Subcutaneous abdominal adipose tissue (tissue), 5 donors: ENCODE measurements at regions not wholly inside any gene's neighbourhood (a gene's known extent, or its start where the extent isn't known, plus 50 kb on each side); places are given as distances from the start of the nearest gene placed in this dataset.

ENCODE experiments used
- H3K27ac ChIP-seq: one replicate; pipeline ENCODE4 v1.7.0; 2013; ENCODE audit warnings: low read depth, mild to moderate bottlenecking, inconsistent platforms, low read length, moderate library complexity
- H3K27me3 ChIP-seq, 5 donors: one replicate each; pipeline ENCODE4 v1.7.0; 2013; ENCODE audit warnings: low read length in 5 of 5, inconsistent platforms in 1 of 5; ENCODE audit not compliant: control insufficient read depth in 5 of 5, insufficient read depth in 4 of 5
- H3K36me3 ChIP-seq, 5 donors: one replicate each; pipeline ENCODE4 v1.7.0; 2013; ENCODE audit warnings: low read length in 5 of 5; ENCODE audit not compliant: control insufficient read depth in 5 of 5, insufficient read depth in 5 of 5
- H3K4me1 ChIP-seq, 5 donors: one replicate each; pipeline ENCODE4 v1.7.0; 2013; ENCODE audit warnings: low read length in 5 of 5, mild to moderate bottlenecking in 3 of 5, moderate library complexity in 1 of 5; ENCODE audit not compliant: control insufficient read depth in 5 of 5, insufficient read depth in 5 of 5
- H3K4me3 ChIP-seq, 5 donors: one replicate each; pipeline ENCODE4 v1.7.0; 2013; ENCODE audit warnings: low read length in 5 of 5, low read depth in 1 of 5
- H3K9ac ChIP-seq, 5 donors: one replicate each; pipeline ENCODE4 v1.7.0; 2013; ENCODE audit warnings: low read length in 5 of 5, mild to moderate bottlenecking in 4 of 5, moderate library complexity in 3 of 5
- H3K9me3 ChIP-seq, 5 donors: one replicate each; pipeline ENCODE4 v1.7.0; 2013; ENCODE audit warnings: low read length in 5 of 5; ENCODE audit not compliant: control insufficient read depth in 5 of 5
- donor health status: healthy.
- donor health status: healthy.
- donor health status: healthy.
- donor health status: healthy.
- donor health status: healthy.

GRCh38 chr12:4211372-4211771 lies 62.2 kb upstream of the CCND2 start:
- H3K27me3 ChIP-seq, result peaks cover 2 to 13% (median 3%) of the 10 kb centered on the region in 5 donors
- H3K27ac ChIP-seq, result no peak overlapping the region
- peaks cover 0 to 4% (median 0%) of the 10 kb centered on the region in 5 donors for H3K4me1 ChIP-seq
- H3K4me3 ChIP-seq, result no peak overlapping the region
- no peaks in the 10 kb centered on the region for H3K9me3 ChIP-seq
- H3K36me3 ChIP-seq, result no peaks in the 10 kb centered on the region
- H3K9ac ChIP-seq, result no peak overlapping the region

DNA sequence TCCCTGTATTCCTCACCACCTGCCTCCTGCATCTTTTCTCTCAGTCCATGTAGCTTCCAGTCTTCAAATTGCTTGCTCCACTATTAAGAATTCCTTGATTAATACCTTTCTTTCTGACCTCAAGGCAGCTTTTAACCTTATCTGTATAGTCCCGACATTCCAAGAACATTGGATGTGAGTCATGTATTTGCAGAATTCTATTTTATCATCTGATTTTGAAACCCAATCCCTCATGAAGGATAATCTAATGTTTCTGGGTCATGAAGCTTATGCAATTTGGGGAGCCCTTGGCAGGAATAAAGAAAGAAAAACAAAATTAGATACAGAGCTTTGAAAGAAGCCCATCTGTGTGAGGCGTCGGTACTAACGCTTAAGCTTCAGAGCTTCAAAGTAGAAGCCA lies 63.4 kb upstream of the CCND2 start:
- no peaks in the 10 kb centered on the region for H3K9me3 ChIP-seq
- no peak overlapping the region for H3K9ac ChIP-seq
- no peak overlapping the region for H3K27ac ChIP-seq
- peaks cover 0 to 4% (median 0%) of the 10 kb centered on the region in 5 donors for H3K4me1 ChIP-seq
- H3K27me3 ChIP-seq, result peaks cover 3 to 13% (median 6%) of the 10 kb centered on the region in 5 donors
- no peaks in the 10 kb centered on the region for H3K36me3 ChIP-seq
- no peak overlapping the region for H3K4me3 ChIP-seq

DNA sequence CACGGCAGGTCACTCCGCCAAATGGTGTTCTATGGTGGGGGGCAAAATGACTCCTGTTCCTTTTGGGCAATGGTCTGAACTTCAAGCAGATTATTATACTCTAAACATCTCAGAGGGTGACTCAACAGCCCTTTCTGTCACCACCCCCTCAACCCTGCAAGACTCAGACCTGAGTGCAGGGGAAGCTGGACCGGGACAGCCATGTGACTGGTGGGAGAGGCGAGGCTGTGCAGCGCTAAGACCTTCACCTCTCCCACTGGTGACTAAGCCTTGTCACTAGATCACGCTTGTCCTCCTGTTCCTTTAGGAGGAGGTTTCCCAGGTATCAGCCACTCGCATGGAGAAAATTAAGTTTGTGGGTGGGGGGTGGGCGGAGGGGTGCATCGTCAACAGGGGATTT lies 67.1 kb upstream of the CCND2 start:
- Histone ChIP-seq H3K4me3 (no peak overlapping the region), H3K27me3 (peaks cover 3 to 13% (median 7%) of the 10 kb centered on the region in 5 donors), H3K9me3 (no peaks in the 10 kb centered on the region), H3K4me1 (peaks cover 0 to 1% (median 0%) of the 10 kb centered on the region in 5 donors), H3K27ac (no peak overlapping the region), H3K9ac (no peak overlapping the region), H3K36me3 (no peaks in the 10 kb centered on the region)

DNA sequence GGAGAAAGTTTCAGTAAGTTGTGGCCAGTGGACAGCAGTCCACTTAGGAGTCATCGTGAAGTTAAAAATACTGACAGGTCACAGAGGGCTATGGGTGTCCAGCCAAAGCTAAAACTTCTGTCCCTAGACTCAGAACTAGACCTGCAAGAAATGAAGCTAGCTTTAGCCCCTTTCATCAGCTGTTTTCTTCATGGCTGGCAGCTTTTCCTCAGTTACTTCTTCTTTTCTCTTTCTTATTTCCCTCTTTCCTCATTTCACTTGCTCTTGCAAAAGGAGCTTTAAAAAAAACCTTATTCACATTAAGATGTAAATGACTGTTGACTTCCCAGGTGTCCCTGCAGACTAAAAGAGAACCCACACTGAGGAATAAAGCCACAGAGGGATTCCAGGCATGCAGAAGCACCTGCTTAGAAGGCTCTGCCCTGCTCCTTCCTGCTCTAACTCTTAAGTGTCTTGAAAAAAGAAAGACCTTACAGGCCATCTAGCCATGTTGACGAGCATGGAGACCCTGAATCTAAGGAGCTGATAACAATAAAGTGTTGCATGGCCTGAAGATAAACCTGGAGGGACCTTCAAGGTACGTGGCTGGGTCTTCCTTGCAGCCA lies 69.7 kb upstream of the CCND2 start:
- H3K27ac ChIP-seq, result no peak overlapping the region
- peaks cover 5 to 14% (median 9%) of the 10 kb centered on the region in 5 donors for H3K27me3 ChIP-seq
- H3K4me1 ChIP-seq, result peaks cover 0 to 1% (median 0%) of the 10 kb centered on the region in 5 donors
- H3K36me3 ChIP-seq, result no peaks in the 10 kb centered on the region
- H3K9ac ChIP-seq, result no peak overlapping the region
- no peak overlapping the region for H3K4me3 ChIP-seq
- no peaks in the 10 kb centered on the region for H3K9me3 ChIP-seq

DNA sequence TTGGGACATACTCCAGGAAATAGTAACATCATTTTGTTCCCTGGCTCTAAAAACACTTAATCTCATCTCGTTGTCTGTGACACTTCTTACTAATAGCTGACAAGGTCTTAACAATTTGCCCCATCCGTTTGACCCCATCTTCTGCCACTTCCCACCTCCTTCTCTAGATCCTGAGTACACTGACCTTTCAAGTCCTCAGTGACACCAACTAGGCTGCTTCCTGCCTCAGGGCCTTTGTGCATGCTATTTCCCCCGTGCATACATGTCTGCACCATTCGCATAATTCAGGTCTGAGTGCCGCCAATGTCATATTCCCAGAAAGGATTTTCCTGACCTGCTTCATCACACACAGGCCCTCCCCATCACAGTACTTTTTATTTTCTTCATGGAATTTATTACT lies 70.6 kb upstream of the CCND2 start:
- Histone ChIP-seq H3K9ac (no peak overlapping the region), H3K36me3 (no peaks in the 10 kb centered on the region), H3K4me1 (peaks cover 0 to 1% (median 0%) of the 10 kb centered on the region in 5 donors), H3K27ac (no peak overlapping the region), H3K27me3 (peaks cover 5 to 14% (median 9%) of the 10 kb centered on the region in 5 donors), H3K9me3 (no peaks in the 10 kb centered on the region), H3K4me3 (no peak overlapping the region)

DNA sequence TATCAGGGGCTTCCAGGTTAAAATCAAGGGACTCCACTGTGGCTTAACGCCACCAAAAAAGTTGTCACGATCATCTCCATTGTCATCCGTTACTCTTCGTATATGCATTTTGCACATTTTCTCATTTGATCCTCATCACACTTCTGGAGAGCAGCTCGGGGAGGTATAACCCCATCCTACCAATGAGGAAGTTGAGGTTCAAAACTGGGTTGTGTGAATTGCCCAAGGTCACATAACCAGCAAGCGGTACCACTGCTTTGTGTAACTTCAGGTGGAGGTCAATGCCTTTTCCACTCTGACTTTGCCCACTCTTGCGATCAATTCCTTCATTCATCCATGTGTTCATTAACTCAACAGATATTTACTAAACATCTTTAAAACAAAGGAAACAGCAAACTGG lies 71.1 kb upstream of the CCND2 start:
- H3K27me3 ChIP-seq, result peaks cover 5 to 14% (median 7%) of the 10 kb centered on the region in 5 donors
- no peak overlapping the region for H3K9ac ChIP-seq
- H3K9me3 ChIP-seq, result no peaks in the 10 kb centered on the region
- H3K27ac ChIP-seq, result no peak overlapping the region
- peaks cover 0 to 1% (median 0%) of the 10 kb centered on the region in 5 donors for H3K4me1 ChIP-seq
- no peak overlapping the region for H3K4me3 ChIP-seq
- H3K36me3 ChIP-seq, result no peaks in the 10 kb centered on the region

- H3K27me3 ChIP-seq, result peaks cover 3 to 12% (median 6%) of the 10 kb centered on the region in 5 donors
Measured at GRCh38 chr12:4201333-4202100, 72.0 kb upstream of the CCND2 start.

GRCh38 chr12:4197922-4198763 lies 75.4 kb upstream of the CCND2 start:
- Histone ChIP-seq H3K27me3 (peaks cover 4 to 14% (median 10%) of the 10 kb centered on the region in 5 donors), H3K27ac (no peak overlapping the region), H3K9ac (no peak overlapping the region), H3K4me3 (no peak overlapping the region), H3K9me3 (no peaks in the 10 kb centered on the region), H3K4me1 (no peaks in the 10 kb centered on the region), H3K36me3 (no peaks in the 10 kb centered on the region)

More at GRCh38 chr12:4201333-4202100, 72.0 kb upstream of the CCND2 start:
- no peak overlapping the region for H3K4me3 ChIP-seq
- no peaks in the 10 kb centered on the region for H3K9me3 ChIP-seq
- H3K36me3 ChIP-seq, result no peaks in the 10 kb centered on the region
- no peak overlapping the region for H3K9ac ChIP-seq
- H3K4me1 ChIP-seq, result peaks cover 0 to 1% (median 0%) of the 10 kb centered on the region in 5 donors
- H3K27ac ChIP-seq, result no peak overlapping the region

- H3K27ac ChIP-seq, result no peak overlapping the region
- no peaks in the 10 kb centered on the region for H3K36me3 ChIP-seq
- H3K9me3 ChIP-seq, result no peaks in the 10 kb centered on the region
- no peaks in the 10 kb centered on the region for H3K4me1 ChIP-seq
- no peak overlapping the region for H3K4me3 ChIP-seq
- H3K27me3 ChIP-seq, result peaks cover 4 to 14% (median 10%) of the 10 kb centered on the region in 5 donors
- H3K9ac ChIP-seq, result no peak overlapping the region
Measured at GRCh38 chr12:4196805-4197420, 76.6 kb upstream of the CCND2 start.
